ENCODE measurements at regions not wholly inside any gene's neighbourhood (a gene's known extent, or its start where the extent isn't known, plus 50 kb on each side); places are given as distances from the start of the nearest gene placed in this dataset.

- no peak for TF ChIP-seq EZH2 (IDR thresholded peaks at IDR 0.05; ENCODE audit: borderline replicate concordance, insufficient read depth, low read depth, low read length, poor library complexity, severe bottlenecking)
- no peak for TF ChIP-seq CTCF (IDR thresholded peaks at IDR 0.05)
Observed at GRCh38 chr3:177483182-177483967, 286.1 kb upstream of the TBL1XR1 start.
